Nucleus accumbens (tissue), 56 donors: ENCODE measurements at regions not wholly inside any gene's neighbourhood (a gene's known extent, or its start where the extent isn't known, plus 50 kb on each side); places are given as distances from the start of the nearest gene placed in this dataset.

Source experiments
- DNase-seq, 56 donors: peaks; one replicate each; lab custom pipeline; 2025; lab: John Stamatoyannopoulos, UW

GRCh38 chr13:80137994-80138393 lies 202.9 kb downstream of the SPRY2 start:
- DNase-seq: no peak

- no peak for DNase-seq
Measured at GRCh38 chr13:80134346-80134745, 206.6 kb downstream of the SPRY2 start.

GRCh38 chr13:80133631-80134261 lies 207.2 kb downstream of the SPRY2 start:
- peak in 9 of 56 donors; percentile 4 to 47 (median 21) for DNase-seq

- DNase-seq: peak in 54 of 56 donors; percentile 15 to 87 (median 56)
Measured at GRCh38 chr13:80132741-80133601, 208.0 kb downstream of the SPRY2 start.

- DNase-seq: peak in 50 of 56 donors; percentile 3 to 85 (median 54)
Measured at GRCh38 chr13:80131204-80131603, 209.7 kb downstream of the SPRY2 start.

GRCh38 chr13:80126389-80127068 lies 214.4 kb downstream of the SPRY2 start:
- no peak for DNase-seq

GRCh38 chr13:80123945-80124344 lies 217.0 kb downstream of the SPRY2 start:
- no peak for DNase-seq

GRCh38 chr13:80121038-80121437 lies 219.9 kb downstream of the SPRY2 start:
- DNase-seq: no peak

GRCh38 chr13:80118506-80118905 lies 222.4 kb downstream of the SPRY2 start:
- no peak for DNase-seq

- DNase-seq: no peak
Measured at GRCh38 chr13:80118099-80118498, 222.8 kb downstream of the SPRY2 start.

GRCh38 chr13:80117515-80117914 lies 223.4 kb downstream of the SPRY2 start:
- no peak for DNase-seq

GRCh38 chr13:80116107-80116506 lies 224.8 kb downstream of the SPRY2 start:
- DNase-seq: peak in 1 of 56 donors; percentile 6

- DNase-seq: no peak
Measured at GRCh38 chr13:80115616-80116015, 225.3 kb downstream of the SPRY2 start.

GRCh38 chr13:80113714-80114454 lies 227.0 kb downstream of the SPRY2 start:
- no peak for DNase-seq

GRCh38 chr13:80109303-80109702 lies 231.6 kb downstream of the SPRY2 start:
- DNase-seq: no peak

GRCh38 chr13:80105350-80105749 lies 235.6 kb downstream of the SPRY2 start:
- no peak for DNase-seq

GRCh38 chr13:80101040-80101439 lies 239.9 kb downstream of the SPRY2 start:
- DNase-seq: no peak

GRCh38 chr13:80100636-80101035 lies 240.3 kb downstream of the SPRY2 start:
- no peak for DNase-seq

- DNase-seq: no peak
Measured at GRCh38 chr13:80097561-80097960, 243.4 kb downstream of the SPRY2 start.

GRCh38 chr13:80096383-80096782 lies 244.5 kb downstream of the SPRY2 start:
- no peak for DNase-seq

GRCh38 chr13:80094526-80094925 lies 246.4 kb downstream of the SPRY2 start:
- DNase-seq: no peak
